ENCODE measurements at regions not wholly inside any gene's neighbourhood (a gene's known extent, or its start where the extent isn't known, plus 50 kb on each side); places are given as distances from the start of the nearest gene placed in this dataset.

- TF ChIP-seq CTCF (IDR thresholded peaks at IDR 0.05): no peak
- TF ChIP-seq ZFX (IDR thresholded peaks at IDR 0.05; ENCODE audit: borderline replicate concordance): no peak
- H3K27ac ChIP-seq: no peak overlapping the region
Measured at GRCh38 chr7:106522696-106523095, 138.3 kb downstream of the CCDC71L start.

- no peak for TF ChIP-seq ZFX (IDR thresholded peaks at IDR 0.05; ENCODE audit: borderline replicate concordance)
- no peak; the same call in 1 of the 2 replicates for TF ChIP-seq CTCF (IDR thresholded peaks at IDR 0.05)
- H3K27ac ChIP-seq: no peak overlapping the region
Measured at GRCh38 chr7:106521541-106521940, 139.4 kb downstream of the CCDC71L start.

GRCh38 chr7:106520962-106521514 is 139.9 kb downstream of the CCDC71L start:
- TF ChIP-seq ZFX (IDR thresholded peaks at IDR 0.05; ENCODE audit: borderline replicate concordance): no peak
- TF ChIP-seq CTCF (IDR thresholded peaks at IDR 0.05): peak; percentile 24
- no peak overlapping the region for H3K27ac ChIP-seq

- no peak overlapping the region for H3K27ac ChIP-seq
- TF ChIP-seq ZFX (IDR thresholded peaks at IDR 0.05; ENCODE audit: borderline replicate concordance): no peak
- TF ChIP-seq CTCF (IDR thresholded peaks at IDR 0.05): no peak
Measured at GRCh38 chr7:106518967-106519366, 142.0 kb downstream of the CCDC71L start.

GRCh38 chr7:106518239-106518638 is 142.7 kb downstream of the CCDC71L start:
- TF ChIP-seq CTCF (IDR thresholded peaks at IDR 0.05) (no peak), ZFX (IDR thresholded peaks at IDR 0.05; ENCODE audit: borderline replicate concordance) (no peak)
- no peak overlapping the region for H3K27ac ChIP-seq

- H3K27ac ChIP-seq: no peak overlapping the region
- TF ChIP-seq CTCF (IDR thresholded peaks at IDR 0.05): no peak
- no peak for TF ChIP-seq ZFX (IDR thresholded peaks at IDR 0.05; ENCODE audit: borderline replicate concordance)
Measured at GRCh38 chr7:106517508-106517907, 143.4 kb downstream of the CCDC71L start.

- H3K27ac ChIP-seq: no peak overlapping the region
- TF ChIP-seq ZFX (IDR thresholded peaks at IDR 0.05; ENCODE audit: borderline replicate concordance) (no peak), CTCF (IDR thresholded peaks at IDR 0.05) (no peak)
Measured at GRCh38 chr7:106515321-106515720, 145.6 kb downstream of the CCDC71L start.

Measured in 22Rv1 (cell line).